Skin epidermis (tissue), 12 donors: ENCODE measurements at regions not wholly inside any gene's neighbourhood (a gene's known extent, or its start where the extent isn't known, plus 50 kb on each side); places are given as distances from the start of the nearest gene placed in this dataset.
"Not testable (repeated sequence)": the region's sequence is repeated elsewhere in the genome, so short reads cannot be mapped to it uniquely, and the experiment has no call there.

Experiments used
- H3K27ac ChIP-seq, 21 experiments: fragments of 200-600 bp; sonication (generic) in 11 of 21; one replicate each; pipeline ENCODE4 v1.5.0; 2020; ENCODE audit warnings: mild to moderate bottlenecking in 3 of 21, inconsistent platforms in 2 of 21, moderate library complexity in 2 of 21
- H3K4me3 ChIP-seq, 7 experiments: fragments of 200-600 bp; sonication (generic) in 2 of 7; one replicate each; pipeline ENCODE4 v1.5.0; 2020; ENCODE audit warnings: inconsistent platforms in 2 of 7, mild to moderate bottlenecking in 2 of 7, moderate library complexity in 1 of 7

GRCh38 chr2:54065411-54065810, 50.0 kb upstream of the ACYP2 start:
- Histone ChIP-seq H3K27ac (peak overlapping the region in 3 of 21 experiments; percentile 22 to 33 (median 31)), H3K4me3 (no peak overlapping the region)

DNA sequence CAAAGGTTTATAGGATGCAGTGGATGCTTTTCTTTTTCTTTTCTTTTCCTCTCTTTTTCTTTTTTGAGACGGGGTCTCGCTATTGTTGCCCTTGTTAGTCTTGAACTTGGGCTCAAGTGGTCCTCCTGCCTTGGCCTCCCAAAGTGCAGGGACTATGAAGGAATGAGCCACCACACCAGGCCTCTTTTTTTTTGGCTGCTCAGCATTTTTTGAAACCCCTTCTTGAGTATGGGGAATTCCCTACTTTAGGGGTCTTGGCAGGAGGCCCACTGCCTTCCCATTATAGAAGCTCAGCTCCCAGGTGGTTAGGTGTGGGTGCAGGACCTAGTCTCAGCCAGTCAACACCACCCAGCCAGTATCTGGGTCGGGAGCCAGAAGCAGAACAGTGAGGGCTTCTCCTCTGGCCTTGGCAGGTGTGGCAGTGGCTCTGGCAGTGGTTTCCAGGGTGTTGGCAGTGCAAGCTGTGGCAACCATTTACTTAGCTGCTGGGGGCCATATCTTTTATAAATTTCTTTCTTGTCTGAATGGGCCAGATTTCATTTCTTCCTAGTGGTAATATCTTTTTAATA, 51.4 kb upstream of the ACYP2 start:
- no peak overlapping the region for H3K4me3 ChIP-seq

DNA sequence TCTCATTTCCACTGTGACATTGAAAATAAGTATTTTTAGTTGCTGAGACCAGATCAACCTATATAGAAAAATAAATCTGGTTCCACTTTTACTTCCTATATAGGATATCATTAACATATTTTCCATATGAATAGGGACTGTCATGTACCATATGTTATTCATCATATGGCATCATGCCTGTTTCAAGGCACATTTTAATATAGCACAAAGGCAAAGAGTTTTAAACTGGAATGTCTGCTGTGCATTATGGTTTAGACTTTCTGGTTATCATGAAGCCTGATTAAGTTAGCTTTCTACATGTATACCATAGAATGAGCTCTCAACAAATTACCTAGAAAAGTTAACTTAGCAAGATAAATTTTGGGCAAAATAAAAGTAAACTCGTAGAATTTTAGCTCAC, 53.0 kb upstream of the ACYP2 start:
- no peak overlapping the region for H3K4me3 ChIP-seq

More for the DNA sequence above, 51.4 kb upstream of the ACYP2 start:
- H3K27ac ChIP-seq, result no peak overlapping the region

DNA sequence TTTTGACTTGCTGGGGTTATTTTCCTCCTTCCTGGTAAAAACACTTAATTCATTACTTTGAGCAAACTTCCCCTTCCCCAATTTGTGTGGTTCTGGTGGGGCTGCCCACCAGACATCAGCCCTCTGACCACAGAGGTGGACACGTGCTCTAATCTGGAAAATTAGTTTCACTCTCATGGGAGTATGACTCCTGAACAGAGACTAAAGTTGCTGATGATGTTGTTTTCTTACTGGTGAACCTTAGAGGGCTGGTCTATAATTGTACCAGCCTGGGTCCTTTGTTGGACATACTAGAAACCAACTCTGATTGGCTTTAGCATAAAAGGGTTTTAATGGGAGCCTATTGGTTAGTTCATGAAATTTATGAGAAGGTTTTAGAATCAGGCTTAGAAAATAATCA, 54.1 kb upstream of the ACYP2 start:
- no peak overlapping the region for H3K4me3 ChIP-seq
- no peak overlapping the region for H3K27ac ChIP-seq

More for the DNA sequence above, 53.0 kb upstream of the ACYP2 start:
- no peak overlapping the region for H3K27ac ChIP-seq

DNA sequence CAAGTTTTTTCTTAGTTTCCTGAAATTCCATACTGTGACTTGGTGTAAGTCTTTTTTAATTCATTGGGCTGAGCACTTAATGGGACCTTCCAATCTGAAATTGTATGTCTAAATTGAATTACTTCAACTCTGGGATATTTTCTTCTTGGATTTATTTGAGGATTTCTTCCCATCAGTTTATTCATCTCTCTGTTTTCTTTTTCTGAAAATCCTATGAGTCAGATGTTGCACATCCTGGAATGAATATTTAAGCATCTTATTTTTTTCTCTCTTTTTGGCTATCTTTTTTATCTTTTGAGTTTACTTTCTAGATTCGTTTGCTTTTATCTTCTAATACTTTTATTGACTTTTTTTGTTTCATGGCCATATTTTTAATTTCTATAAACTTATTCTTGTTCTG, 55.4 kb upstream of the ACYP2 start:
- Histone ChIP-seq H3K27ac (no peak overlapping the region), H3K4me3 (no peak overlapping the region)

DNA sequence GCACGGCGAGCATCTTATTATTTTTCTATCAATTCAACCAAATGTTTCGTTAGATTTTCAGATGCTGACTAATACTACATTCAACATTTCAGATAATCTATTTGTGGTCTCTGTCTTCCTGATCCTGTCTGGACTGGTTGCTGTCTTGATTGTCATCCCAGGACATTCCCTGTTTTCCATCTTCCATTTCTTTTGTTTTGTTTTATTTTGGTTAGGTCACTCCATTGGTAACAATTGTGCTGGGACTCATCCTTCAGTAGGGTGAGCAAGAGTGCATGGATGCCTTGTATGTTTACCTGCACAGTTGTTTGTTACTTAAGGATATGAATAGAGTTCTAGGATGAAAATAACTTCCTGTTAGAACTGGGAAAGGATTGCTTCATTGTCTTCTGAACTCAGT, 55.9 kb upstream of the ACYP2 start:
- Histone ChIP-seq H3K27ac (peak overlapping the region in 1 of 21 experiments; percentile 8), H3K4me3 (no peak overlapping the region)

DNA sequence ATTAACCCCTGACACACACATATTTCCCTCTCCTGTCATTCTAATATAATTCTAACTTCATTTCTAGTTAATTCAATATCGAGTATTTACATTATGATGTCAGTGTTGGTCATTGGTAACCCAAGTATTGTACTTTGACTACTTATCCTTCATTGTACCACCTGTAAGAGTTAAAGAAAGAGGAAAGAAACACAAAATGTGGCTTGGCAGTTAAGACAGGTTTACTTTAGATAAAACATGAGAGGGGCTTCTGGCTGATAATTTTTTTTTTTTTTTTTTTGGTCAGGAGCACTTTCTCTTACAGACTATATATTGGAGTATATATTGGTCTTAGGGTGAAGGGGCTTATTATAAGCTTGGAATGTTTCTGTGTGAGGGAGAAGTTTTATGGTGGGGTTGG, 57.0 kb upstream of the ACYP2 start:
- no peak overlapping the region for H3K27ac ChIP-seq
- no peak overlapping the region for H3K4me3 ChIP-seq

- H3K4me3 ChIP-seq, result no peak overlapping the region
- peak overlapping the region in 3 of 21 experiments; percentile 3 to 74 (median 39) for H3K27ac ChIP-seq
Observed at GRCh38 chr2:54054774-54055173, 60.6 kb upstream of the ACYP2 start.

- H3K27ac ChIP-seq, result peak overlapping the region in 6 of 21 experiments; percentile 2 to 74 (median 34)
- no peak overlapping the region for H3K4me3 ChIP-seq
Observed at GRCh38 chr2:54054271-54054670, 61.1 kb upstream of the ACYP2 start.

- Histone ChIP-seq H3K27ac (peak overlapping the region in 5 of 21 experiments; percentile 2 to 74 (median 30)), H3K4me3 (no peak overlapping the region)
Observed at GRCh38 chr2:54053830-54054229, 61.6 kb upstream of the ACYP2 start.

GRCh38 chr2:54052825-54053718, 62.3 kb upstream of the ACYP2 start:
- H3K27ac ChIP-seq, result peak overlapping the region in 5 of 21 experiments; percentile 21 to 74 (median 30)
- H3K4me3 ChIP-seq, result no peak overlapping the region

- H3K27ac ChIP-seq, result no peak overlapping the region
- no peak overlapping the region for H3K4me3 ChIP-seq
Observed at GRCh38 chr2:54050445-54050844, 65.0 kb upstream of the ACYP2 start.

- Histone ChIP-seq H3K4me3 (no peak overlapping the region), H3K27ac (no peak overlapping the region)
Observed at GRCh38 chr2:54049365-54049764, 66.0 kb upstream of the ACYP2 start.

DNA sequence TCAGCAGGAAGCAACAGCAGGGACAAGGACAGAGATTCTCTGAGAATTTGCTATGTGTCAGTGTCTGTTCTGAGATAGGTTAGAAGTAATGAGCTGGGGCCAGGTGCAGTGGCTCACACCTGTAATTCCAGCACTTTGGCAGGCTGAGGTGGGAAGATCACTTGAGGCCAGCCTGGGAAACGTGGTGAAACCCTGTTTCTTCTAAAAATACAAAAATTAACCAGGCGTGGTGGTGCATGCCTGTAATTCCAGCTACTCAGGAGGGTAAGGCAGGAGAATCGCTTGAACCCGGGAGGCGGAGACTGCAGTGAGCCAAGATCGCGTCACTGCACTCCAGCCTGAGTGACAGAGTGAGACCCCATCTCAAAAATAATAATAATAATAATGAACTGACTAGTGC, 66.5 kb upstream of the ACYP2 start:
- H3K27ac ChIP-seq, H3K4me3 ChIP-seq: not testable (repeated sequence)

DNA sequence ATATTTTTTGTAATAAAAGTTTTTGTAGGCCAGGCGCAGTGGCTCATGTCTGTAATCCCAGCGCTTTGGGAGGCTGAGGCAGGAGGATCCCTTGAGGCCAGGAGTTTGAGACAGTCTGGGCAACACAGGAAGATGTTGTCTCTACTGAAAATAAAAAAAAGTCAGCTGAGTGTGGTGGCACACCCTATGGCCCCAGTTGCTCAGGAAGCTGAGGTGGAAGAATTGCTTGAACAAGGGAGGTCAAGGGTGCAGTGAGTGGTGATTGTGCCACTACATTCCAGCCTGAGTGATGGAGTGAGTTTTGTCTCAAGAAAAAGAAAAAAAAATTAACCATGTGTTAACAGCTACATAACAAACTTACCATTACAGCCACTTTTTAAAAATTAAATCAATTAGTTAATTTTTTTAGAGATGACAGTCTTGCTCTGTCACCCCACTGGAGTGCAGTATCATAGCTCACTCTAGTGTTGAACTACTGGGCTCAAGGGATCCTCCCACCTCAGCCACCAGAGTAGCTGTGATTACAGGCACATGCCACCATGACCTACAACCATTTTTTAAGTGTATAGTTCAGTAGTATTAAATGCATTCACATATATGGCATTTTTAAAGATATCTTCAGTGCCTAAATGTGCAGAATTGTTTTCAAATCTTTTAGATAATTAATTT, 67.2 kb upstream of the ACYP2 start:
- no peak overlapping the region for H3K4me3 ChIP-seq
- H3K27ac ChIP-seq, result no peak overlapping the region

DNA sequence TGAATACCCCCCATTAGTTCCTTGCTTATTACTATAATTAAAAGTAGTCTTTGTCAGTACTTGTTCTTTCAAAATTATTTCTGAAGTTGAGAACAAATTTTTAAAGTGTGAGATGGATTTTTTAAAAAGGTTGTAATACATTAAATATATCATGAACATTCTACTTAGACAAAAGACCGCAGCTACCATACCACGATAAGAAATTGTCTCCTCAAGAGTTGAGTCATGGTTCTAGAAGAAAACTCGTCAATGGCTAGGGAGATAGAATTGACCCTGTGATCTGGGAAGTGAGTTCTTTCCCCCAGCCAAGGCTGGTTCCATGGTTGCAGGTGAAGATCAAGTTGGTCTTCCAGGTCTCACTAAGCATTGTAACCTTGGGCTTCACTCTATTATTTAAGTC, 67.8 kb upstream of the ACYP2 start:
- no peak overlapping the region for H3K27ac ChIP-seq
- H3K4me3 ChIP-seq, result no peak overlapping the region

DNA sequence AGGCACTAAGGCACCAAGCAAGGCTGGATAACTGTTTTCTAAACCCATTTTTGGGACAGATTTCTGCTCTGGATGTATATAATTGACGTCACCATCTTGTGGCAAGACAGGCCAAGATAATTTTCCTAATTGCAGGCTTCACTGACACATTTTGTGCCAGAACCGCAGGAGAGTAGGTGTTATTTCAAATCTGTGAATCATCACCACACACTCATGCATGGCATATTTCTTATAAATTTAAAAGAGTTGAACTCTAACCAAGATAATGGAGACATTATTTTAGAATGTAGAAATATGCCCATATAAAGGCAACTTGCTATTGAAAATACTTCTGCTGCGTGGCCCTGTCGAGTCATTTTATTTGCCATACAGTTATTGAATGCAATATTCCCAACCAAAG, 68.3 kb upstream of the ACYP2 start:
- H3K4me3 ChIP-seq, result no peak overlapping the region
- peak overlapping the region in 1 of 21 experiments; percentile 5 for H3K27ac ChIP-seq

DNA sequence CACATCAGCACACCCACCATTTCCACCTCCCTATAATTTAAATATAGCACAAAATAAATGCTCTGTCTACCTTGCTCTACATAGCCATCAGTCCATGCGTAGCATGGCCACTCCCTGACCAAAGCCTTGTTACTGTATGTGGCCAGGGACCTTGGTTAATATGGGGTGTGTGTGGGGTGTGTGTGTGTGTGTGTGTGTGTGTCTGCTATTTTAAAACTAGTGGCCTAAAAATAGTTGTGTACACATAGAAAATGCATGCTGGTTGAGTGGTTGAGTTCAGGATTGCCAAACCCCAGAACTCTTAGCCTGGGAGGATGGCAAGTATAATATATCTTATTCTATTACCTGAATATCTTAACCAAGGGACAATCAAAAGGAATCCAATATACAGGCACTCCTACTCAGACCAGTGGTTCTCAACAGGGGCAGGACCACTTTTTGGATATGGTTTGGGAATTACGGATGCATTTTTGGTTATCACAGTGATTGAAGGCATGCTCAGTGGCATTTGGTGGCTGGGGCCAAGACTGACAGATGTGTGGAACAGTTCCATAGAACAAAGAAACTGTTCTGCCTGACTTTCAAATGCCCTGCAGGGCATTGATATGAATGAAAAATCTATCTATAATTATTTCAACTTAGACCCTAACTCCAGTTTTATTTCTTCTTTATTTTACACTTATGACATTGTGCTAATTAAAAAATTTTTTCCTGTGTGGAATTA, 72.3 kb upstream of the PSME4 start:
- H3K4me3 ChIP-seq, result no peak overlapping the region

GRCh38 chr2:54042341-54042740, 71.5 kb upstream of the PSME4 start:
- no peak overlapping the region for H3K4me3 ChIP-seq
- H3K27ac ChIP-seq, result peak overlapping the region in 6 of 21 experiments; percentile 1 to 56 (median 30)

More for the DNA sequence above, 72.3 kb upstream of the PSME4 start:
- H3K27ac ChIP-seq, result peak overlapping the region in 8 of 21 experiments; percentile 1 to 63 (median 44)

DNA sequence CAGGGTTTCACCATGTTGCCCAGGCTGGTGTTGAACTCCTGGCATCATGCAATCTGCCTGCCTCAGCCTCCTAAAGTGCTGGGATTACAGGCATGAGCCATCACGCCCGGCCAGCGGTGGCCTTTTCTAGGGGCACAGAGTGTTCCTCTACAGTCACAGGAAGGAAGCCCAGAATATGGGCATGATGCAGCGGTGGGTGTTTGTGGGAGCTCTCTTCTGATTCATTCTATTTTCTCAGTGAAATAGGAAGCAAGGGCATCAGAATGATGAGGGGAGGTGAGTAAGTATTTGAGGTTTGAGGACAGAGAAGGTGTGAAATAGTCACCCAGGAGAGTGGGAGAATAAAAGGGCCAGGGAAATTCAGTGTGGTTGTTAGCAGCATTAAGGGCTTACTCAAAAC, 70.3 kb upstream of the PSME4 start:
- Histone ChIP-seq H3K27ac (peak overlapping the region in 1 of 21 experiments; percentile 14), H3K4me3 (no peak overlapping the region)
